Endothelial cell of umbilical vein (primary cell): ENCODE measurements at regions not wholly inside any gene's neighbourhood (a gene's known extent, or its start where the extent isn't known, plus 50 kb on each side); places are given as distances from the start of the nearest gene placed in this dataset.

ENCODE experiments used
- BruUV-seq: library from RNA; stranded (reverse); fragments of 400-500 nt; replicated peaks from 2 replicates; lab custom pipeline; 2021; lab: Mats Ljungman, UMichigan
- CTCF ChIA-PET: fragments of 300-600, 350-600 bp; sonication (Branson Sonifier 250); formaldehyde crosslinking; loops from one replicate; lab custom pipeline; 2021; ENCODE audit warnings: antibody characterized with exemption, inconsistent platforms; lab: Charles Lee
- POLR2A ChIA-PET: fragments of 300-600, 350-600 bp; sonication (Branson Sonifier 250); formaldehyde crosslinking; loops from one replicate; lab custom pipeline; 2021; ENCODE audit warnings: antibody characterized with exemption, inconsistent platforms; lab: Charles Lee
- DNase-seq: peaks from one replicate; pipeline ENCODE4 v3.0.0-alpha.2; 2011; ENCODE audit warnings: low read depth, low spot score
- FAIRE-seq: peaks from 2 replicates; lab custom pipeline; 2011; peaks lifted over from hg19 to GRCh38; lab: Jason Lieb, UNC
- H2AFZ ChIP-seq: 2 replicates; pipeline ENCODE4 v1.6.0; 2012; ENCODE audit warnings: low read depth, low read length, control low read depth, inconsistent platforms
- H3K27ac ChIP-seq: 2 replicates; pipeline ENCODE4 v1.5.1; 2011; ENCODE audit warnings: low read depth, mild to moderate bottlenecking, control low read depth, low read length, moderate library complexity; ENCODE audit not compliant: insufficient read depth
- H3K27me3 ChIP-seq, 2 experiments: 2 replicates each; pipeline versions ENCODE4 v1.6.0 to v1.6.1; 2011; ENCODE audit warnings: low read length in 2 of 2, mixed read lengths in 1 of 2; ENCODE audit not compliant: control insufficient read depth in 2 of 2, insufficient read depth in 2 of 2
- H3K36me3 ChIP-seq, 2 experiments: 2 replicates in 1 of 2; 3 replicates in 1 of 2; pipeline ENCODE4 v1.5.1; 2011; ENCODE audit warnings: low read length in 2 of 2, mild to moderate bottlenecking in 1 of 2, moderate library complexity in 1 of 2; ENCODE audit not compliant: control insufficient read depth in 2 of 2, insufficient read depth in 2 of 2; ENCODE audit errors: extremely low read depth in 1 of 2
- H3K4me1 ChIP-seq: 3 replicates; pipeline ENCODE4 v1.5.1; 2011; ENCODE audit warnings: mild to moderate bottlenecking, low read length; ENCODE audit not compliant: control insufficient read depth, insufficient read depth; ENCODE audit errors: extremely low read depth
- H3K4me2 ChIP-seq: 2 replicates; pipeline ENCODE4 v1.6.1; 2011; ENCODE audit warnings: low read length, control low read depth, mixed read lengths; ENCODE audit not compliant: insufficient read depth
- H3K4me3 ChIP-seq, 3 experiments: fragments of 200-600 bp in 1 of 3; sonication (generic), shearing (Covaris generic) in 1 of 3; replicated peaks in 1 of 3; 2 replicates each; pipeline ENCODE4 v1.5.1; 2011 to 2016; ENCODE audit warnings: control low read depth in 3 of 3, low read length in 3 of 3, mild to moderate bottlenecking in 2 of 3, inconsistent platforms in 1 of 3, low read depth in 1 of 3, moderate library complexity in 1 of 3; ENCODE audit not compliant: insufficient read depth in 1 of 3
- H3K79me2 ChIP-seq: 2 replicates; pipeline ENCODE4 v1.6.0; 2012; ENCODE audit warnings: low read length, inconsistent platforms; ENCODE audit not compliant: control insufficient read depth, insufficient read depth
- H3K9ac ChIP-seq: replicated peaks from 2 replicates; pipeline ENCODE3; 2011; ENCODE audit warnings: low read length, control low read depth; ENCODE audit not compliant: insufficient read depth; ENCODE audit errors: extremely low read depth
- H3K9me1 ChIP-seq: replicated peaks from 3 replicates; pipeline ENCODE4 v1.6.0; 2011; ENCODE audit warnings: mild to moderate bottlenecking, low read length; ENCODE audit not compliant: control insufficient read depth, insufficient read depth; ENCODE audit errors: extremely low read depth
- H3K9me3 ChIP-seq: replicated peaks from 2 replicates; pipeline ENCODE4 v1.5.1; 2012; ENCODE audit warnings: low read length, inconsistent platforms; ENCODE audit not compliant: control insufficient read depth, insufficient read depth
- H4K20me1 ChIP-seq: replicated peaks from 2 replicates; pipeline ENCODE3; 2011; ENCODE audit warnings: mild to moderate bottlenecking, low read length; ENCODE audit not compliant: control insufficient read depth, insufficient read depth; ENCODE audit errors: extremely low read depth
- CTCF ChIP-seq, 2 donors: IDR thresholded peaks; 1 replicate in 1 of 2; 2 replicates in 1 of 2; pipeline ENCODE4 v1.5.1; 2011; ENCODE audit warnings: low read length in 2 of 2, mild to moderate bottlenecking in 2 of 2, moderate library complexity in 2 of 2, control low read depth in 1 of 2, inconsistent platforms in 1 of 2, low read depth in 1 of 2; ENCODE audit not compliant: insufficient read depth in 1 of 2; ENCODE audit errors: extremely low read depth in 1 of 2
- FOS ChIP-seq: IDR thresholded peaks from 2 replicates; pipeline ENCODE4 v1.6.1; 2011; ENCODE audit warnings: mild to moderate bottlenecking, low read length, moderate library complexity, borderline replicate concordance; ENCODE audit not compliant: insufficient read depth
- GATA2 ChIP-seq: IDR thresholded peaks from 2 replicates; pipeline ENCODE4 v1.7.0; 2011; ENCODE audit warnings: low read depth, mild to moderate bottlenecking, moderate library complexity, mixed read lengths, low read length; ENCODE audit not compliant: insufficient read length, insufficient read depth
- JUN ChIP-seq: IDR thresholded peaks from 2 replicates; pipeline ENCODE4 v1.6.1; 2011; ENCODE audit warnings: borderline replicate concordance, low read depth; ENCODE audit not compliant: insufficient read length, insufficient read depth
- MAX ChIP-seq: IDR thresholded peaks from 2 replicates; pipeline ENCODE4 v1.6.1; 2011; ENCODE audit not compliant: insufficient read depth, insufficient read length
- MYC ChIP-seq: IDR thresholded peaks from one replicate; pipeline ENCODE4 v1.6.1; 2011; ENCODE audit warnings: mild to moderate bottlenecking, low read depth, low read length
- POLR2AphosphoS5 ChIP-seq: IDR thresholded peaks from 2 replicates; pipeline ENCODE4 v1.6.1; 2012; ENCODE audit warnings: low read depth, mild to moderate bottlenecking, control low read depth, low read length, moderate library complexity; ENCODE audit not compliant: insufficient read depth
- dilution Hi-C: fragments of 300-500 bp; cut with MboI; formaldehyde crosslinking; loops from one replicate; pipeline ENCODE4 v1.15.0; 2019; ENCODE audit warnings: low sequenced_read_pairs; ENCODE audit not compliant: extremely low pct_ligation_motif_present
- intact Hi-C: fragments of 100-400 bp; cut with micrococcal nuclease; formaldehyde crosslinking; loops from one replicate; pipeline ENCODE4 v1.10.0; 2022

GRCh38 chr5:144941004-144941403 lies 770.3 kb downstream of the KCTD16 start:
- DNase-seq (no peak), FAIRE-seq (no peak)
- H2AFZ ChIP-seq = no peak overlapping the region
- H3K9me1 ChIP-seq = no peaks in the 10 kb centered on the region
- H3K79me2 ChIP-seq = no peaks in the 10 kb centered on the region
- dilution Hi-C loops (no loop called here), intact Hi-C loops (no loop called here)
- no peak overlapping the region for H3K4me2 ChIP-seq
- H3K9me3 ChIP-seq = no peaks in the 10 kb centered on the region
- TF ChIP-seq CTCF (IDR thresholded peaks at IDR 0.05; ENCODE audit: extremely low read depth in 1 of 2, insufficient read depth in 1 of 2, low read depth in 1 of 2, low read length in 2 of 2) (no peak), FOS (no peak), JUN (no peak), GATA2 (no peak), MYC (no peak), MAX (no peak), POLR2AphosphoS5 (no peak)
- no TSS peak for BruUV-seq
- H4K20me1 ChIP-seq = no peaks in the 10 kb centered on the region
- H3K36me3 ChIP-seq = no peaks in the 10 kb centered on the region
- no peak overlapping the region for H3K27ac ChIP-seq
- no peak overlapping the region for H3K9ac ChIP-seq
- POLR2A ChIA-PET = no interaction called here
- CTCF ChIA-PET = no interaction called here
- H3K4me1 ChIP-seq = no peaks in the 10 kb centered on the region
- no peaks in the 10 kb centered on the region for H3K27me3 ChIP-seq
- no peak overlapping the region for H3K4me3 ChIP-seq
